H1 (cell line): ENCODE measurements at regions not wholly inside any gene's neighbourhood (a gene's known extent, or its start where the extent isn't known, plus 50 kb on each side); places are given as distances from the start of the nearest gene placed in this dataset.

Source experiments
- CTCF ChIA-PET: fragments of 300-600 bp; sonication (Branson Sonifier 250); formaldehyde crosslinking; loops from one replicate; lab custom pipeline; 2021; ENCODE audit not compliant: partially characterized antibody; lab: Charles Lee
- POLR2A ChIA-PET: fragments of 300-600 bp; sonication (Branson Sonifier 250); formaldehyde crosslinking; loops from one replicate; lab custom pipeline; 2021; ENCODE audit warnings: inconsistent platforms; ENCODE audit not compliant: partially characterized antibody; lab: Charles Lee
- DNase-seq, 2 experiments: peaks; one replicate each; pipeline versions ENCODE4 v3.0.0 to v3.0.0-alpha.2; 2010 to 2022; ENCODE audit warnings: low spot score in 2 of 2, low read depth in 1 of 2, mixed read lengths in 1 of 2
- FAIRE-seq: peaks from 2 replicates; lab custom pipeline; 2011; peaks lifted over from hg19 to GRCh38; lab: Jason Lieb, UNC
- H2AFZ ChIP-seq: 2 replicates; pipeline ENCODE4 v1.8.1; 2012; ENCODE audit warnings: low read length, inconsistent platforms
- H2AK5ac ChIP-seq: 2 replicates; pipeline ENCODE4 v1.6.1; 2013; ENCODE audit warnings: low read depth, low read length
- H2BK120ac ChIP-seq: replicated peaks from 2 replicates; pipeline ENCODE3; 2013; ENCODE audit warnings: low read depth, low read length, inconsistent platforms
- H2BK12ac ChIP-seq: 2 replicates; pipeline ENCODE4 v1.6.1; 2013; ENCODE audit warnings: low read depth, low read length
- H2BK15ac ChIP-seq: 2 replicates; pipeline ENCODE4 v1.6.1; 2013; ENCODE audit warnings: low read length
- H2BK20ac ChIP-seq: 2 replicates; pipeline ENCODE4 v1.6.1; 2013; ENCODE audit warnings: low read length
- H2BK5ac ChIP-seq: 2 replicates; pipeline ENCODE4 v1.6.1; 2013; ENCODE audit warnings: low read depth, low read length
- H3K14ac ChIP-seq: 2 replicates; pipeline ENCODE4 v1.6.1; 2013; ENCODE audit warnings: inconsistent platforms; ENCODE audit not compliant: insufficient read length
- H3K18ac ChIP-seq: 2 replicates; pipeline ENCODE4 v1.6.1; 2013; ENCODE audit warnings: low read length; ENCODE audit errors: extremely low read depth
- H3K23ac ChIP-seq: 2 replicates; pipeline ENCODE4 v1.6.1; 2013; ENCODE audit warnings: inconsistent platforms; ENCODE audit not compliant: insufficient read length
- H3K23me2 ChIP-seq: 2 replicates; pipeline ENCODE4 v1.6.1; 2013; ENCODE audit warnings: low read depth, low read length
- H3K27ac ChIP-seq: 2 replicates; pipeline ENCODE4 v1.6.1; 2011; ENCODE audit warnings: low read depth, low read length, inconsistent platforms
- H3K27me3 ChIP-seq, 4 experiments: replicated peaks in 1 of 4; 1 replicate in 1 of 4; 2 replicates in 3 of 4; pipeline versions ENCODE4 v1.6.1 to v1.8.1; 2011 to 2013; ENCODE audit warnings: low read length in 3 of 4, mild to moderate bottlenecking in 3 of 4, inconsistent platforms in 2 of 4, mixed read lengths in 2 of 4, moderate library complexity in 1 of 4; ENCODE audit not compliant: control insufficient read depth in 3 of 4, insufficient read depth in 3 of 4; ENCODE audit errors: extremely low read depth in 1 of 4
- H3K36me3 ChIP-seq, 4 experiments: 2 replicates each; pipeline versions ENCODE4 v1.6.1 to v1.8.1; 2011 to 2013; ENCODE audit warnings: mild to moderate bottlenecking in 4 of 4, low read length in 3 of 4, moderate library complexity in 2 of 4, control low read depth in 1 of 4, inconsistent platforms in 1 of 4; ENCODE audit not compliant: insufficient read depth in 4 of 4, control insufficient read depth in 2 of 4
- H3K4ac ChIP-seq: replicated peaks from 2 replicates; pipeline ENCODE3; 2013; ENCODE audit warnings: low read length, low read depth, mixed read lengths, inconsistent platforms; ENCODE audit not compliant: insufficient read length
- H3K4me1 ChIP-seq, 4 experiments: replicated peaks in 1 of 4; 1 replicate in 1 of 4; 2 replicates in 3 of 4; pipeline versions ENCODE4 v1.6.1 to v1.8.1; 2011 to 2013; ENCODE audit warnings: low read length in 3 of 4, inconsistent platforms in 2 of 4, mixed read lengths in 1 of 4; ENCODE audit not compliant: insufficient read depth in 4 of 4, control insufficient read depth in 3 of 4
- H3K4me2 ChIP-seq, 2 experiments: 2 replicates each; pipeline versions ENCODE4 v1.6.1 to v1.8.1; 2011 to 2013; ENCODE audit warnings: low read depth in 2 of 2, low read length in 2 of 2, control low read depth in 1 of 2, inconsistent platforms in 1 of 2, mild to moderate bottlenecking in 1 of 2; ENCODE audit not compliant: insufficient read depth in 1 of 2
- H3K4me3 ChIP-seq, 4 experiments: fragments of 200-600, 300-600 bp in 1 of 4; sonication (generic), shearing (Covaris generic), sonication (Bioruptor Twin) in 1 of 4; 2 replicates each; pipeline versions ENCODE4 v1.5.1 to v1.8.1; 2011 to 2016; ENCODE audit warnings: low read length in 4 of 4, low read depth in 3 of 4, control low read depth in 2 of 4, inconsistent platforms in 2 of 4, mild to moderate bottlenecking in 2 of 4, mixed read lengths in 1 of 4, moderate library complexity in 1 of 4; ENCODE audit not compliant: insufficient read depth in 2 of 4; ENCODE audit errors: extremely low read depth in 1 of 4
- H3K56ac ChIP-seq: replicated peaks from 2 replicates; pipeline ENCODE3; 2013; ENCODE audit warnings: low read depth, mild to moderate bottlenecking, mixed read lengths, low read length, inconsistent platforms; ENCODE audit not compliant: insufficient read length
- H3K79me1 ChIP-seq: 2 replicates; pipeline ENCODE4 v1.6.1; 2013; ENCODE audit warnings: low read depth, low read length, control low read depth
- H3K79me2 ChIP-seq, 2 experiments: 2 replicates each; pipeline versions ENCODE4 v1.6.1 to v1.8.1; 2012 to 2013; ENCODE audit warnings: low read length in 2 of 2, mild to moderate bottlenecking in 2 of 2, inconsistent platforms in 1 of 2; ENCODE audit not compliant: insufficient read depth in 2 of 2, control insufficient read depth in 1 of 2
- H3K9ac ChIP-seq, 4 experiments: replicated peaks in 1 of 4; 1 replicate in 1 of 4; 2 replicates in 3 of 4; pipeline versions ENCODE4 v1.6.1 to v1.8.1; 2011 to 2013; ENCODE audit warnings: low read depth in 3 of 4, low read length in 3 of 4, control low read depth in 2 of 4, mild to moderate bottlenecking in 2 of 4, moderate library complexity in 2 of 4, inconsistent platforms in 1 of 4; ENCODE audit errors: extremely low read depth in 1 of 4
- H3K9me3 ChIP-seq, 2 experiments: 2 replicates each; pipeline versions ENCODE4 v1.6.1 to v1.8.1; 2012 to 2013; ENCODE audit warnings: mild to moderate bottlenecking in 2 of 2, moderate library complexity in 2 of 2, control low read depth in 1 of 2, inconsistent platforms in 1 of 2, low read depth in 1 of 2, low read length in 1 of 2, mixed read lengths in 1 of 2; ENCODE audit not compliant: insufficient read depth in 2 of 2
- H4K20me1 ChIP-seq, 2 experiments: replicated peaks in 1 of 2; 2 replicates each; pipeline versions ENCODE3 to v1.8.1; 2011 to 2013; ENCODE audit warnings: inconsistent platforms in 2 of 2, low read length in 2 of 2, mild to moderate bottlenecking in 1 of 2; ENCODE audit not compliant: insufficient read depth in 2 of 2, control insufficient read depth in 1 of 2
- H4K5ac ChIP-seq: 2 replicates; pipeline ENCODE4 v1.6.1; 2013; ENCODE audit warnings: low read length, low read depth, mixed read lengths, inconsistent platforms; ENCODE audit not compliant: insufficient read length
- H4K8ac ChIP-seq: 2 replicates; pipeline ENCODE4 v1.8.0; 2013; ENCODE audit warnings: mild to moderate bottlenecking, moderate library complexity, low read length, inconsistent platforms; ENCODE audit not compliant: insufficient read depth; ENCODE audit errors: extremely low read depth
- H4K91ac ChIP-seq: replicated peaks from 2 replicates; pipeline ENCODE3; 2013; ENCODE audit warnings: low read length, mixed read lengths, inconsistent platforms; ENCODE audit not compliant: insufficient read length
- BACH1 ChIP-seq: IDR thresholded peaks from 2 replicates; pipeline ENCODE4 v1.6.1; 2012; ENCODE audit warnings: low read length, improper control_type of control experiment
- CBX5 ChIP-seq: fragments of 300-800, 300-1000 bp; sonication (generic); IDR thresholded peaks from 2 replicates; pipeline ENCODE4 v1.7.1; 2016; ENCODE audit warnings: antibody characterized with exemption, low read length, low read depth
- CEBPB ChIP-seq: IDR thresholded peaks from 2 replicates; pipeline ENCODE4 v1.6.1; 2012; ENCODE audit warnings: low read depth, low read length
- EGR1 ChIP-seq: IDR thresholded peaks from 2 replicates; pipeline ENCODE4 v1.6.1; 2011; ENCODE audit warnings: low read depth, low read length, borderline replicate concordance
- EZH2 ChIP-seq: fragments of 200-600 bp; sonication (generic); IDR thresholded peaks from 2 replicates; pipeline ENCODE4 v1.7.1; 2012; ENCODE audit warnings: low read depth, mild to moderate bottlenecking, moderate library complexity, low read length, inconsistent platforms; ENCODE audit not compliant: severe bottlenecking
- HDAC6 ChIP-seq: IDR thresholded peaks from one replicate; pipeline ENCODE4 v1.7.1; 2012; ENCODE audit warnings: low read depth, mild to moderate bottlenecking, inconsistent platforms, low read length, moderate library complexity
- PHF8 ChIP-seq: fragments of 200-600 bp; sonication (generic); conservative IDR thresholded peaks from 2 replicates; pipeline ENCODE4 v1.7.1; 2012; ENCODE audit warnings: low read depth, mild to moderate bottlenecking, inconsistent platforms, low read length, moderate library complexity
- RNF2 ChIP-seq: fragments of 200-900, 300-1000 bp; sonication (generic); IDR thresholded peaks from 2 replicates; pipeline ENCODE4 v1.7.1; 2016; ENCODE audit warnings: borderline replicate concordance, low read depth, mild to moderate bottlenecking, antibody characterized with exemption, low read length; ENCODE audit not compliant: poor library complexity, severe bottlenecking; ENCODE audit errors: missing control alignments
- SAP30 ChIP-seq: fragments of 300-600 bp; sonication (generic); IDR thresholded peaks from 2 replicates; pipeline ENCODE4 v1.7.1; 2012; ENCODE audit warnings: low read length, moderate library complexity, mild to moderate bottlenecking, inconsistent platforms; ENCODE audit not compliant: insufficient read depth, insufficient replicate concordance
- WGBS, 2 experiments: shearing (Covaris generic) in 1 of 2; methylation state at CpG; one replicate each; pipeline versions ENCODE4 v1.1.6 to v1.1.7; 2013 to 2015; ENCODE audit warnings: low lambda C conversion rate in 2 of 2, mixed read lengths in 2 of 2, inconsistent platforms in 1 of 2, low coverage in 1 of 2, missing lambda C conversion rate in 1 of 2; ENCODE audit not compliant: insufficient replicate concordance in 2 of 2, insufficient coverage in 1 of 2, insufficient read length in 1 of 2; ENCODE audit errors: extremely low coverage in 1 of 2, missing lambda C conversion rate in 1 of 2; 5-methylcytosine and 5-hydroxymethylcytosine counted together

DNA sequence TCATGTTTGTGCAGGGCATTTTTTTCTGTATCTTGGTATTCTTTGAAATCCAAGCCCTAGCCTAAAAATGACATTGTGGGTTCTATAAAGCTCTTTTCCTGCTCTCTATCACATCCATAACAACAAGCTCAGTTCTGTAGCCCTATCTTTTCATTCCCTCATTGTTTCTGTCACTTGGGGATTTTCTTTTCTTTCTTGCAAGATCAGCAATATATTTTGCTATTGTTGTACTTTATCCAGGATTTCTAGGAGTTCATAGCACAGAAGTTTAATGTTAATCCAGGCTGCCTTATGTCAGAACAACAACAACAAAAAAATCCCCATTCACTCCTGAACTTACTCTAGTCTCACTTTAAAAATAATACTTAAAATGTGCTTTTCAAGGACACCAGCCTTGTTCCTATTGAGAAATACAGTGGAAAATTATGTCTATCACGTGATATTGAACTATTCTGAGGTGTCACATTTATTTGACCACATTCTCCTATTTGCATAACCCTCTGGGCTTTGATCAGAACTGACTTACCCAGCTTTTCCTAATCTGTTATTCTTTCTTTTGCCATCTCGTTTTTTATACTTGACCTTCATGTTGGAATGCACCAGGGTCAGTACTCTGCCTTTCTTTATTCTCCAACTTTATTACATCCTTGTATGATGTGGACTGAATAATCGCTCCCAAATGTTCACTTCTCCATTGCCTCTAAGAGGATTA is 112.8 kb downstream of the MAGEB5 start:
- H3K4ac ChIP-seq = no peak overlapping the region
- H3K27ac ChIP-seq = no peak overlapping the region
- H3K18ac ChIP-seq = no peak overlapping the region
- no peak overlapping the region for H3K56ac ChIP-seq
- no peak for DNase-seq
- no peak overlapping the region for H3K9ac ChIP-seq
- no peak for TF ChIP-seq BACH1
- no peak for TF ChIP-seq CEBPB
- TF ChIP-seq CBX5 = no peak
- TF ChIP-seq HDAC6 = no peak
- no peak for TF ChIP-seq EZH2
- no peak for TF ChIP-seq EGR1
- TF ChIP-seq PHF8 = no peak
- TF ChIP-seq RNF2 = no peak
- TF ChIP-seq SAP30 = no peak
- TF ChIP-seq, all 59 proteins: peak for 0
- POLR2A ChIA-PET = no interaction called here
- no peaks in the 10 kb centered on the region for H3K4me1 ChIP-seq
- no peaks in the 10 kb centered on the region for H4K20me1 ChIP-seq
- 84% methylated on average over 2 of the region's 3 CpGs; no CpG with 5 or more reads in 1 of the 2 experiments for WGBS, 2 experiments
- FAIRE-seq = no peak
- no peak overlapping the region for H3K4me3 ChIP-seq
- H3K36me3 ChIP-seq = no peaks in the 10 kb centered on the region
- no peak overlapping the region for H4K91ac ChIP-seq
- no peak overlapping the region for H2BK15ac ChIP-seq
- no peaks in the 10 kb centered on the region for H3K79me1 ChIP-seq
- no peak overlapping the region for H2BK5ac ChIP-seq
- no peak overlapping the region for H2BK20ac ChIP-seq
- H3K79me2 ChIP-seq = no peaks in the 10 kb centered on the region
- no peaks in the 10 kb centered on the region for H3K27me3 ChIP-seq
- H3K9me3 ChIP-seq = peaks cover 0 to 2% of the 10 kb centered on the region in 2 experiments; a peak in 1 of 4 replicates
- no peak overlapping the region for H2AK5ac ChIP-seq
- H4K5ac ChIP-seq = no peak overlapping the region
- no peak overlapping the region for H2AFZ ChIP-seq
- no peaks in the 10 kb centered on the region for H3K23me2 ChIP-seq
- H3K4me2 ChIP-seq = no peak overlapping the region
- H4K8ac ChIP-seq = no peak overlapping the region
- H3K23ac ChIP-seq = no peak overlapping the region
- H2BK120ac ChIP-seq = no peak overlapping the region
- CTCF ChIA-PET = no interaction called here
- no peak overlapping the region for H3K14ac ChIP-seq
- no peak overlapping the region for H2BK12ac ChIP-seq
